Activated CD4-positive, CD25-positive, alpha-beta regulatory T cell treated with anti-CD3 and anti-CD28 coated beads, Interleukin-2, amount 50 U/mL, for 72 hours (primary cell): ENCODE measurements at regions not wholly inside any gene's neighbourhood (a gene's known extent, or its start where the extent isn't known, plus 50 kb on each side); places are given as distances from the start of the nearest gene placed in this dataset.

Experiments used
- DNase-seq: peaks from one replicate; pipeline ENCODE4 v3.0.0; 2021

- no peak for DNase-seq
These were observed 146.5 kb downstream of the NSG2 start for GRCh38 chr5:174191850-174192655.

DNA sequence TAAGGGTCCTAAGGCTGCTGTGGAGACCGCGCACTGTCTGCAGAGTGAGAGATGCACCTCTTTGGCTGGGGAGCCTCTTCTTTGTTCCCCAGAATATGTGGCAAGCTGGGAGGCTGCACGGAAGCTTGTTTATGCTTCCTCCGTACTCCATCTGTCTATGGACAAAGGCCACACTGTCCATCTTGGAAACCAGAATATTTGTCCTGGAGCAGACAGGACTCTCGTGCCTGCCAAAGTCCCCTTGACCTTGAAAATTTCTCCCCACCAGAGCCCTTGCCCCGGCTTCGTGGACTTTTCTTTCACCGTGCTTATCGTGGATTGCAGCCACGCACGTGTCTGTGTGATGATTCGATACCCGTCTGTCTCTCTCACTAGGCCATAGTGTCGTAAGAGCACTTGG, 147.4 kb downstream of the NSG2 start:
- DNase-seq: no peak

GRCh38 chr5:174195517-174195916, 150.0 kb downstream of the NSG2 start:
- no peak for DNase-seq

- no peak for DNase-seq
These were observed 152.4 kb downstream of the NSG2 start for GRCh38 chr5:174197929-174198328.

DNA sequence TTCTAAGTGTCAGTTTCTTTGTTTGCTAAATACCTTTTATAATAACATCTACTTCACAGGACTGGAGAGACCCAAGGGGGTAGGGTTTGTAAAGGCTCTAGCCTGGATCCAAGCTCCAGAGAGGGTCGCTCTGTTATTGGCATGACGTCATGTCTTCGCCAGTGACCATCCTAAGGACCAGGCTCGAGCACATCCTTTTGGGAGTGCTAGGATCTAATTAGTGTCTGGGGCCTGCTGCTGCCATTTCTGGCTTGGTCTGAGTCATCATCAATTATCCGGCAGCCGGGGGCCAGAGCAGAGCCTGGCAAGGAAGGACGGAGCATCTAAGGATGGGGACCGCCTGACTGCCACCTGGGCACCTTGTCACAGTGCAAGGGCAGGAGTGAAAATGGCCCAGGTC, 153.0 kb downstream of the NSG2 start:
- no peak for DNase-seq

- no peak for DNase-seq
These were observed 157.5 kb downstream of the NSG2 start for GRCh38 chr5:174202996-174203395.

DNA sequence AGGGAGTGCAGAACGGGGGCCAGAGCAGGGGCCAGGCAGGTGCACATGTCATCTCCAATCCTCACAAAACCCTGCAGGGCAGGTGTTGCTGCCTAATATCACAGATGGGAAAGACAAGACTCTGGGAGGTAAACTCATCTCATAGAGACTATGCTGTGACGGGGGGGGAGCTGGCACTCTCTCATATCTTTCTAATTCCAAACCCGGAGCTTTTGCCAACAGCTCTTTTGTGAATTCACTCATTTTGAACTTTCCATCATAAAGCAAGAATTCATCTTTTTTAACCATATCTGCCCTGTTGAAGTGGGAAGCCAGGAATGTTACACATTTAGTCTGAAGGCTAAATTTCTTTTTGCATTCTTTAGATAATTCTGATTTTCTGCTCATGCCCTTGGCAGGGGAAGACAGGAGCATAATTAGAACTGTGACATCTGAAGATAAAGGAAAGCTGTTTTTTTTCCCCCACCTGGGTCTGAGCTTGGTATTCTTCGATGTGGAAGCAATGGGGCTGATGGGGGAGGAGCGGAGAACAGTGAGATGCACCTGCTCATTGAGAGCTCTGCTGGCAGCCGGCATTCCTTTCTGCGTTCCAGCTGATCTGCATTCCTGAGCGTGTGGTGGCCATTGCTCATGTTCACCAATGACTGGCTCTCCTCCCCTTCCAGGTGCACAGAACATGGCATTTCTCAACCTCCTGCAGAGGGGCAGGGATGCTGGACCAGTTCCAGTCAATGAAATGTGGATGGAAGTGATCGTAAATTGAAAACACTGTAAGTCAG, 159.2 kb downstream of the NSG2 start:
- no peak for DNase-seq

DNA sequence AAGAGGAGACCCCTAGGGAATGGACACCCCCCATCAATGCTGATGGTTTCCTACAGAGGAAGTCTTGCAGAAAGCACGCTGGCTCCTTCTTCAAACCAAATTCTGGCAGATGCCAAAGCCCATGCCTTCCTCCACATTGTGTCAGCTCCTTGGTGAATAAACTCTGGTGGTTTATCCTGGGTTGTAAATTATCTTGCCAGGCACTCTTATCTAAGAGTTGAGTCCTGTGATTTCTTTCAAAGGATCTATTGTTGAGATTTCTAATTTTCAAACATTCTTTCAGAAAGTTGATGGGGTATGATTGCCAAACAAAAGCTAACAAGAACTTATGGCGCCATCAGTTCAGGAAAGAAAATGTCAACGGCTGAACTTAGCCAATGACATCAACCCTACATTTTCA, 160.4 kb downstream of the NSG2 start:
- no peak for DNase-seq

DNA sequence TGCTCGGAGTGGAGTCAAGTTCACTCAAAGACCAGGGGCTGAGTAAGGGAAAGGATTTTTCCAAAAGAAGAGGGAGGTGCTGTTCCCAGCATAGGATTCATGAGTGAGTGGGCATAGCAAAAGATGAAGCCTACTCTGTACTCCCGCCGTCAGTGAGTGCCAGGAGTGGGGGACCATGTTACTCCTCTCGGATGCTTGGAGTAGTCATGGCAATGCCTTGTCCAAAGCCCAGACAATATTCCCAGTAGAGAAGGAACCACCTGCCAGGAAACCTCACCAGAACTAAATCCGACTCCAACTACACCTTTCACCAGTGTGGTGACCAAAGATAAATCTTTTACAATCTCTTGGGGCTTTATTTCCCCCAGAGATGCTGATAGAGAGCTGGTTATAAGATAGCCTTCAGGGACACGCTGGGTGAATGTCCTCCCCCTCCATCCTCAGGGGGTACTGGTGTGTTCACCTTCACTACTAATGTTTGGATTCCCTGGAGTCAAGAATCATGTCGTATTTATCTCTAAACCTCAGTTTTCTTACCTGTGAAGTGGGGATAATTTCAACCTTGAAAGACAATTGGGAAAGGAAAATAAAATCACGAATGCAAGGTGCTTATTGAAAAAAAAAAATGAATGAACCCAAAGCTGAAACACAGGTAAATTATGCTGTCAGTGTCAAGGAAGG, 165.2 kb downstream of the NSG2 start:
- DNase-seq: no peak

DNA sequence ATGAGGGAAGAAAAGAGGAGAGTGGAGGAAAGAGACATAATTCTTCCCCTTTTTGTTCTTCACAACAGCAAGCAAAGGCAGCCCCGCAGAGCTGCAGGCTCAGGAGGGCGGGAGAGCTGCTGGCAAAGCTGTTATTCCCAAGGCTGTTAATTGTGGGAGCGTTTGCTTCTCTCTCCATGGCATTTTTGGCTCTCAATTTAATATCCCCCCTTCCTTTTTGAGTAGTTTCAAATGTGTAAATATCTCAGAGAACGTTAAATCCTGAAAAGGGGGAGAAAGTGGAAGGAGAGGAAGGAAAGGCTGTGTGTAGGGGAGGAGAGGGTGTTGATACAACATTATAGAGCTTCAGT, 165.7 kb downstream of the NSG2 start:
- DNase-seq: no peak

GRCh38 chr5:174217527-174217926, 172.0 kb downstream of the NSG2 start:
- DNase-seq: no peak

- no peak for DNase-seq
These were observed 172.7 kb downstream of the NSG2 start for GRCh38 chr5:174218162-174218561.

DNA sequence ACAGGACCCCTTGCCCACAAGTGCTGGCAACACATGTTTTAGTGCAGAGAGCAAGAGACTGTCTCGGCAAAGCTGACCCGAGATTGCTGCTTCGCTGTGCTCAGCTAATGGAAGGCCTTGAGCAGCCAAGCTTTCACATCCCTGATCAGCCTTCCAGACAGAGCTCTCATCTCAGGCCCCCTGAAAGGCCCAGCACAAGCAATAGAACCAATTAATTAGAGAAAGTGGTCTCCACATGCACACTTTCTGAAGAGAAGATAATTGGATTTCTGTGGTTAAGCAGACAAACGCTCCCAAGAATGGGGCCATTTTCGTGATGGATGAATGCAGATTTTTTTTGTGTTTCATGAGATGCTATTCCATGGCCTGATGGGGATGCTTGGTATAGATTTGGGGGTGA, 174.9 kb downstream of the NSG2 start:
- DNase-seq: no peak

- no peak for DNase-seq
These were observed 175.9 kb downstream of the NSG2 start for GRCh38 chr5:174221436-174221835.

GRCh38 chr5:174221946-174222345, 176.4 kb downstream of the NSG2 start:
- DNase-seq: no peak

DNA sequence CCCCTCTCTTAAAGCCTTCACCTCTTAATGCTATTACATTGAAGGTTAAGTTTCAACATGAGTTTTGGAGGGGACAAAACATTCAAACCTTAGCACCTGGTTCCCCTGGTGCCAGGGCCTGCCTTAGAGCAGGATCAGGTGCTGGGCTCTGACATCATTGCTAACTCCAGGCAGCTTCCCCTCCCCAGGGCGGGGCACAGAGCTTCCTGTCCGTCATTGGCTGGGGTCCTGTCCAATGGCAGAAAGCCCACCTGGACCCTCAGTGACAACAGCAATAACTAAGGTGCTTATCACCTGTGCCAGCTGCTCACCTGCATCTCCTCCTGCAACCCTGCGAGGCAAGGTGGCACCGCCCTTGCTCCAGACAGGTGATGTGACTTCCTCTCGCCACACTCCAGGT, 177.4 kb downstream of the NSG2 start:
- DNase-seq: no peak

- DNase-seq: no peak
These were observed 177.8 kb downstream of the NSG2 start for GRCh38 chr5:174223355-174223754.

DNA sequence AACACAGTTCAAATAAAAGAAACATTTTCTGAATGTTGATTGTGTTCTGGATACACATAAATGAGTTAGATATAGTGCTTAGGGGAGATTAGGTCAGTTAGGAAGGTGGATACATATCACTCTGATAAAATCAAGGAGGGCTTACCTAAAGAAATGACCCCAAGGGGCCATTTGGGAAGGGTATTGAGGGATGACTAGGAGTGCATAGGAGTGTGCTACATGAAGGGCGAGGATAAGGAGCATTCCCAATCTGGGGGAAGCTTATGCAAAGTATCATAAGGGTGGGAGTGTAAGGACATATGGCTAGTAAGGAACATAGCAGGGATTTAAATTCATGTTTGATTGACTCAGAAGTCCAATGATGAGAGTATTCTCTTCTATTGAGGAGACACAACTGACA, 183.6 kb downstream of the NSG2 start:
- no peak for DNase-seq

GRCh38 chr5:174229514-174230370, 184.2 kb downstream of the NSG2 start:
- no peak for DNase-seq

DNA sequence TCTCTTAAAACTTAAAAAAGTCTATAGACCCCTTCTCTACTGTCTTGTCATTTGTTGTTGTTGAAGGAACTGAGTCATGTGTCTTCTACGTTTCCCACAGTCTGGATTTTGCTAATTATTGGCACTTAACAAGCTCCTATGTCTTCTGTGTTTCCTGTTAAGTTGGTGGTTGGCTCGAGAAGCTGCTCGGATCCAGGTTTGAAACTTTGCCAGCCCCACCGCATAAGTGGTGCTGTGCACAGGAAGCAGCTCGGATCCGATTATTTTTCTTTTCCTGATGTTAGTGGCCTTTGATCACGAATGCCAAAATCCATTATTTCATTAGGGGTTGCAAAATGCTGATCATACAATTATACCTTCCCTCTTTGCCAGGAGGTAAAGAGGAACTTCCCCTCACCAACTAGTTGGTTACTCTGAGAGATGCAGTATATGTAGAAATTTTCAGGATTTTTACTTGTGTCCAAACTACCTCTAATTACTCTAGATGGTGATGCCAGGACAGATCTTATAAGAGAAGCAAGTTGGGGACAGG, 186.5 kb downstream of the NSG2 start:
- no peak for DNase-seq

DNA sequence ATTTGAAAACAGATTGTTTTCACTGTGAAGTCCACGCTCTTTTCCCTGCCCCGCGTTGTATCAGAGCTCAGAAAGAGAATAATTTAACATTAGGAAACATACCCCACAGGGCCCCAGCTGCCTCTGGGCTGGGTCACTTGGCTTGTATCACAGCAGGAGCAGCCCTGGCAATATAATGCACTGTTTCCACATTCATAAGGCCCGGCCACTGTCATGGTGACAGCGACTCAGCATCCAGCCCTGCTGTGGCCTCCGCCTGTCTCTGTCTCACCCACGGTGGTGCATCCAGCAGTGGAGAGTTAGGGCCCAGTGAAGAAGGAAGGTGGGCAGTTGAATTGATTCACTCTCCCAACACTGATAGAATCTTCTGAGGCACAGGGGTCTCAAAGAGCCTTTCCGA, 188.9 kb downstream of the NSG2 start:
- no peak for DNase-seq

DNA sequence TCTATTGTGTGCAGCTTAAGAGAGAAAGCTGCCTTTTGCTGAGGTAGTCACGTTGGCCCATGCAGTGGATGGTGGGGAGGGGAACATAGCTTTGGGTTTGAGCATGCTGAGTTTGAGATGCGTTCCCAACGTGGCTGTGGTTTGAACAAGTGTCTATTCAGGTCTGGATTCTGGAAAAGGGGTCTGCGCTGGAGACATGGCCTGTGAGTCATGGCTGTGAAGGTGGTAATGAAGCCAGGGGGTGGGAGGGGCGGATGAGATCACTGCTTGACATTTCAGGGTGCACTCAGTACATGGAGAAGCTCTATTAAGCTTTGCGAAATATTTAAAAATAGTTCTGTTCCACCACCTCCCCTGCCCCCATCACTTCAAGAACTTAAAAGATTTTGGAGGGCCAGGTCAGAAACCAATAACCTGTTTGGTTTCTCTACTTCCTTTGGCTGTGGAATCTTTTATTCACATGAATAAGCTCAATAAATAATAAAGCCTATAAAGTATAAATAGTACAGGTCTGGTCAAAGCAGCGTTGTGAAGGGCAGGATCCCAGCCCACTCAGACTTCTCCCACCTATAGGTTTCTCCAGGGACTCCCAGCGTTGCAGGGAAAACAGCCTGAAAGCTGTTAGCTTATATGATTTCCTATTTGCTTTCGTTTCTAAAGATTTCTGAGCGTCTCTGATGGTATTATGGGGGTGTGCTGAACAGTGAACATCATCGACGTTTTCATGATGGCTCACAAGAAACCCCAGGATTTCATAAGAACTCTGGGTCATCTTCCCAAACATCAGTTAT, 189.9 kb downstream of the NSG2 start:
- DNase-seq: no peak
